Inferior parietal cortex (tissue), 1 donor: ENCODE measurements at regions not wholly inside any gene's neighbourhood (a gene's known extent, or its start where the extent isn't known, plus 50 kb on each side); places are given as distances from the start of the nearest gene placed in this dataset.
"Not testable (repeated sequence)": the region's sequence is repeated elsewhere in the genome, so short reads cannot be mapped to it uniquely, and the experiment has no call there.

Experiments
- DNase-seq: peaks from one replicate; pipeline ENCODE4 v3.0.0-alpha.2; 2016; ENCODE audit errors: extremely low spot score

DNA sequence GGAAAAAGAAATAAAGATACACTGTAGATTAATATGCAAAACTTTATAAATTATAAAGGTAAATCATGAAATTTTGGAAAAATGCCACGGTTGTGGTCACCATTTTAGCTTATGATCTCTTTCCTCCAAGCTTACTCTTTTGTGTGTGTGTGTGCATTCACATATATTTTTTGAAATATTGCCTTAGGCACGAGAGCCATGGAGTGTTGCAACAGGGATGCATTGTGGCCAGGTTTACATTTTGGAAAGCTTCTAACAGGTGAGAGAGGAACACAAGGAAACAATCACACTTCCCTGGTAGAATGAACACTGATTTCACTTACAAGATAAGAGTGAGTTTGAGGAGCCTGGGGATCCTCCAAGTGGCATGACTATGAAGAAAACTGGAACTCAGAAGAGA, 214.5 kb upstream of the TENT5A start:
- no peak for DNase-seq

- DNase-seq = no peak
Measured at GRCh38 chr6:81962198-81962597, 209.7 kb upstream of the TENT5A start.

DNA sequence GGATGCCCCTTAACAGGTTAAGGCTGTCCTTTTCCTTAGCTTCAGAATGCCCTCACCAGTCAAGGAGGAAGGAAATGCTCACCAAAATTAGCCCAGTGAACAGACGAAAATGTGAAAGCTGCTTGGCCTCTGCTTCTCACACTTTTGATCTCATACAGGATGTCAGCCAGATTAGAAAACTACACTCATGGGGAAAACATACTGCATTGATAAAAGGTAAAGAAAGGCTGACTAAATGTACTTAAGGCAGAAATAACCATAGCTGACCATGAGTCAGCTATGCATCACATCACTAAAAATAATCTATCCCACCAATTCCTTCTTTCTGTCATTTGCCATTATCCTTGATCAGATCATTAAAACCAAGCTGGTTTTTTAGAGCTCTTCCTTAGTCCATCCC, 198.4 kb upstream of the TENT5A start:
- DNase-seq = no peak

- no peak for DNase-seq
Measured at GRCh38 chr6:81948861-81949260, 196.4 kb upstream of the TENT5A start.

DNA sequence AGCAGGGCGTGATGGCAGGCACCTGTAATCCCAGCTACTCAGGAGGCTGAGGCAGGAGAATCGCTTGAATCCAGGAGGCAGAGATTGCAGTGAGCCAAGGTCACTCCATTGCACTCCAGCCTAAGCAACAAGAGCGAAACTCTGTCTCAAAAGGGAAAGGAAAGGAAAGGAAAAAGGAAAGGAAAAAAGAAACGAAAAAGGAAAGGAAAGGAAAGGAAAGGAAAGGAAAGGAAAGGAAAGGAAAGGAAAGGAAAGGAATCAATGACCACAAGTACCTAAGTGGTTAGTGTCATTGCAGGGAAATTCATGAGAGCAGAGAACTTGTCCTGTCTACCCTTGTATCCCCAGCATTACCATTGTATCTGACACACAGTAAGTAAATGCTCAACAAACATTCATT, 195.7 kb upstream of the TENT5A start:
- not testable (repeated sequence) for DNase-seq

- no peak for DNase-seq
Measured at GRCh38 chr6:81944661-81945060, 192.2 kb upstream of the TENT5A start.

DNA sequence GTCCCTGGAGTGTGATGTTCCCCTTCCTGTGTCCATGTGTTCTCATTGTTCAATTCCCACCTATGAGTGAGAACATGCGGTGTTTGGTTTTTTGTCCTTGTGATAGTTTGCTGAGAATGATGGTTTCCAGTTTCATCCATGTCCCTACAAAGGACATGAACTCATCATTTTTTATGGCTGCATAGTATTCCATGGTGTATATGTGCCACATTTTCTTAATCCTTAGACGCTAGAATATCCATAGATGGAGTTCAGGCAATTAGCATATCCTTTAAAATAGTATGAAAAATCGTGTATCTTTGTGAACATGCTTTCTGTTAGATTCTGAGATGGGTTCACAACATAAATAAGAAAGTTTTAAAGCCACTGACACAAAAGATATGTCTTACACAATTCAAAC, 190.4 kb upstream of the TENT5A start:
- DNase-seq = not testable (repeated sequence)

DNA sequence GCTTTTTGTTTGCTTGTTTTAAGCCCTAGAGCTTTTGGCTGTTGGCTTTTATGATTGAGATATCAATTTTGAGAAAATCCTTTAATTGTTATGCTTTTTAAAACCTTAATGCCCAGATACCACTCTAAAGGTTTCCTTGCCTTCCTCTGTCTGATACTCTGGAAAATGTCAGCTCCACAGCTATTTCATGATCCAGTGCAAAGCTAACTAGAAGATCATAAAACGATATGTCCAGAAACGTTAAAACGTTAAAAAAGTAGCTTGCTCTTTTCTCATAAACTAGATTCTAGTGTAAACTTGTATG, 189.5 kb upstream of the TENT5A start:
- no peak for DNase-seq

- DNase-seq = no peak
Measured at GRCh38 chr6:81940451-81940985, 188.0 kb upstream of the TENT5A start.

- DNase-seq = no peak
Measured at GRCh38 chr6:81939766-81940165, 187.3 kb upstream of the TENT5A start.

DNA sequence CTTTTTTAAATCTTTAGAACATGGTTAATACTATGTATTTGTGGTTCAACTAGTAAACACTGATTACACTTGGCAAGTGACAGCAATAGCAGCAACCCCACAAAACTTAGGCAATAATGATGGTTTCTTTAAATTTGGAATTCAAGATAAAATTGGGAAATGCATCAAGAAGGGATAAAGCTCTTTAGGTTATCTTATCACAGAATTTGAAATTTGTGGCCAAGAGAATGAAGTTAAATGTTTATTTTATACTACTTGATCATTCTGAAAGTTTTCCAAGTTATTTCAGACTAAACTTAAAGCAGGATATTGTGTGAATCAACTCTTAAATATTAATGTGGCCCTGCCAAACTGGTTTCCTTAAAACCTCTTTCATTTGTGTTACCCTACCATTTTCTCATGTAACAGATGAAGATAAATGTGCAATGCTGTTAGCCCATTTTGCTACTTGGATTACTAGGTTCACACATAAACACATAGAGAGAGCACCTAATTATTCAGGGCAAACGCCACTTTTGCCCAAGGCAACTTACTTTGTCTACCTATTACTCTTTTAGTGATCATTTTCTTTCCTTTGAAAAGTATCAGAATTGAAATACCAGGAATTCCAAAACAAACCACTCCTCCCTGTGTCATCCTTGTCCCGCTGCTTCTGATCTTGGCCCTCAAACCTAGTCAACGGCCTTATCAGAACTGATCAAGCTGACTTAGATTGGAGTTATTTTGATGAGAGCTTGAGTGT, 186.7 kb upstream of the TENT5A start:
- DNase-seq = no peak

GRCh38 chr6:81938014-81938856, 185.8 kb upstream of the TENT5A start:
- peak; percentile 15 for DNase-seq

GRCh38 chr6:81937296-81937937, 184.9 kb upstream of the TENT5A start:
- no peak for DNase-seq

- no peak for DNase-seq
Measured at GRCh38 chr6:81934936-81935335, 182.5 kb upstream of the TENT5A start.

- no peak for DNase-seq
Measured at GRCh38 chr6:81933608-81934051, 181.1 kb upstream of the TENT5A start.

- no peak for DNase-seq
Measured at GRCh38 chr6:81933089-81933488, 180.6 kb upstream of the TENT5A start.

GRCh38 chr6:81932448-81932847, 180.0 kb upstream of the TENT5A start:
- not testable (repeated sequence) for DNase-seq

DNA sequence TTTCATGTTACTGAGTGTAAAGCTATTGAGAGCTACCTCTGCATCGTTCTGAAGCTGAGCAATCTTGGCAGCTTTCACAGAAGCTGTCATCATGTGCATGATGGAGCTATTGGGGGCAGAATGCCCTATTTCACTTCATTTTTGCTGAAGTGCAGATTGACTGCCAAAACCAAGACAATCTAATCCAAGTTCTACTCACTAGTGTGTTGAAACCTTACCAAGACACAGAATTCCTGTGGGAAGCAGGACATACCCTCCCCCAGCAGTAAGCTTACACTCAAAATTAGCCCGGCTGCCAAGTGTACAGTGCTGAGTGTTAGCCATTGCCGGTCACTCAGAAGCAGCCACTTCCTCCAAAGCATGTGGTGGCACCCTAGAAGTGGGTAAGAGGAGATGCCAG, 177.3 kb upstream of the TENT5A start:
- DNase-seq = no peak

GRCh38 chr6:81925201-81925600, 172.7 kb upstream of the TENT5A start:
- no peak for DNase-seq

DNA sequence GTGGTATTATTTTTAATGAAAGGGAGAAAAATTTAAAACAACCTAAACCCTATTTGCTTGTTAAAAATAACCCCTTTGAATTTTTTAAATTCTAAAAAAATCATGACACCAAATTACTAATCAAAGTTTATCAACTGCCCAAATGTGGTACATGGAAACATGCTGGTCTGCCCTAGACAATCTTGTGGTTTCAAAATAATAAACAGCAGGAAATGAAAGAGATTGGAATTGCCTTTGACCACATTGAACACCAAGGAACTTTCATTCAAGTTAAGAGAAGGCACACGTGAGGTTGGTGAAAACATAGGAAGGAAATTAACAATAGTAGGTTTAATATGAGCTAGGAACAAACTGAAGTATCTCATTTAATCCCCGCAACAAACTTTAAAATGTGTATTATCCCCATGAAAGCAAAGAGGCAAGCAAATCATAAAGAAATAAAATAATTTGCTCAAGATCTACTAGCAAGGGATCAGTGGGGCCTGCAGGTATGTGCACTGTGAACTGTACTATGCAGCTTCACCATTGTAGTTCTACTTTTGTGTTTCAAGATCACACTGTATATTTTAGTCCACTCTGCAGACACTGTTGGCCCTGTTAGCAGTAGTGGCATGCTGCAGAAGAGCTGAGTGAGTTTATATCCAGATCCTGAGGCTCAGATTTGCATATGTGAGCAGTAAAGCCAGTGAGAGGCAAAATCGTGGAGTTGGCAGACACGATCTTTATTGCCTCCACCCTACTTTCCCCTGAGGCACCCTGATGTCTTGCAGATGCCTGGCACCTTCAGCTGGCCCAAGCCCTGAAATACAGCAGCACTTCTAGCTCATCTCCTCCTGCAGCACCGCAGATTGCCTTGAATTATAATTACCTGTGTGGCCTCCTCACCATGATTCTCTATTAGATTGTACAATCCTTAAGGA, 157.8 kb upstream of the TENT5A start:
- no peak for DNase-seq

GRCh38 chr6:81909162-81909561, 156.7 kb upstream of the TENT5A start:
- no peak for DNase-seq
